ENCODE measurements at regions not wholly inside any gene's neighbourhood (a gene's known extent, or its start where the extent isn't known, plus 50 kb on each side); places are given as distances from the start of the nearest gene placed in this dataset.

DNA sequence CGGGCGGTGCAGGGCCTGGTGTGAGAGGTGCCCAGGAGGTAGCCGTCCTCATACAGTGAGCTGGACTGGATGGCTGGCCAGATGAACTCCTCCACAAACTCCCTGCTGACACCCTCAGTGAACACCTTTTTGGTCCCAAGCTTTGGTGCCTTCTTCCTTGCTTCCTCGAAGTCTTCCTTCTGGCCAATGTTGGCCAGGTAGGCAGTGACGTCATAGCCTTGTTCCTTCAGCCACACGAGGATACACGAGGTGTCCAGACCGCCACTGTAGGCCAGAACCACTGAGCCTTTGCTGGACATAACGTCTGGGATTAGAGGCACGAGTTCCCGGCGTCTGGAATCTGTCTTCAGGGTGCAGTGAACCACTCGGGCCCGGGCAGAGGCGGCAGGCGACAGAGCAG lies 206.8 kb upstream of the SP4 start:
- H3K4me1 ChIP-seq (ENCODE audit: control insufficient read depth, extremely low read depth, insufficient read depth, low read length): no peaks in the 10 kb centered on the region
- no peaks in the 10 kb centered on the region for H3K27me3 ChIP-seq (ENCODE audit: control insufficient read depth in 2 of 2, insufficient read depth in 2 of 2, low read length in 2 of 2)
- POLR2A ChIA-PET: no interaction called here
- no peaks in the 10 kb centered on the region for H3K79me2 ChIP-seq (ENCODE audit: control insufficient read depth, insufficient read depth, low read length)
- H4K20me1 ChIP-seq (replicated peaks; ENCODE audit: control insufficient read depth, extremely low read depth, insufficient read depth, low read length): no peaks in the 10 kb centered on the region
- TF ChIP-seq, protein P1, sequence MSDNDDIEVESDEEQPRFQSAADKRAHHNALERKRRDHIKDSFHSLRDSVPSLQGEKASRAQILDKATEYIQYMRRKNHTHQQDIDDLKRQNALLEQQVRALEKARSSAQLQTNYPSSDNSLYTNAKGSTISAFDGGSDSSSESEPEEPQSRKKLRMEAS (IDR thresholded peaks at IDR 0.05; ENCODE audit: insufficient read depth, insufficient read length): no peak
- TF ChIP-seq MYC (IDR thresholded peaks at IDR 0.05; ENCODE audit: low read depth, low read length): no peak
- no peak for TF ChIP-seq GATA2 (IDR thresholded peaks at IDR 0.05; ENCODE audit: insufficient read depth, insufficient read length, low read depth, low read length)
- TF ChIP-seq POLR2AphosphoS5 (IDR thresholded peaks at IDR 0.05; ENCODE audit: insufficient read depth, low read depth, low read length): no peak
- TF ChIP-seq JUN (IDR thresholded peaks at IDR 0.05; ENCODE audit: borderline replicate concordance, insufficient read depth, insufficient read length, low read depth): no peak
- no peaks in the 10 kb centered on the region for H3K9me3 ChIP-seq (replicated peaks; ENCODE audit: control insufficient read depth, insufficient read depth, low read length)
- H3K36me3 ChIP-seq (ENCODE audit: control insufficient read depth in 2 of 2, extremely low read depth in 1 of 2, insufficient read depth in 2 of 2, low read length in 2 of 2): no peaks in the 10 kb centered on the region
- dilution Hi-C loops (cut with MboI; ENCODE audit: extremely low pct_ligation_motif_present, low sequenced_read_pairs) (no loop called here), intact Hi-C loops (cut with micrococcal nuclease) (no loop called here)
- no TSS peak for BruUV-seq (replicated peaks)
- DNase-seq (ENCODE audit: low read depth, low spot score): no peak
- H3K4me3 ChIP-seq (replicated peaks in 1 of 3; ENCODE audit: insufficient read depth in 1 of 3, low read depth in 1 of 3, low read length in 3 of 3): no peak overlapping the region
- H3K4me2 ChIP-seq (ENCODE audit: insufficient read depth, low read length): no peak overlapping the region
- H2AFZ ChIP-seq (ENCODE audit: low read depth, low read length): no peak overlapping the region
- FAIRE-seq: no peak
- CTCF ChIA-PET: no interaction called here
- no peaks in the 10 kb centered on the region for H3K9me1 ChIP-seq (replicated peaks; ENCODE audit: control insufficient read depth, extremely low read depth, insufficient read depth, low read length)
- H3K9ac ChIP-seq (replicated peaks; ENCODE audit: extremely low read depth, insufficient read depth, low read length): no peak overlapping the region
- no peak overlapping the region for H3K27ac ChIP-seq (ENCODE audit: insufficient read depth, low read depth, low read length)

DNA sequence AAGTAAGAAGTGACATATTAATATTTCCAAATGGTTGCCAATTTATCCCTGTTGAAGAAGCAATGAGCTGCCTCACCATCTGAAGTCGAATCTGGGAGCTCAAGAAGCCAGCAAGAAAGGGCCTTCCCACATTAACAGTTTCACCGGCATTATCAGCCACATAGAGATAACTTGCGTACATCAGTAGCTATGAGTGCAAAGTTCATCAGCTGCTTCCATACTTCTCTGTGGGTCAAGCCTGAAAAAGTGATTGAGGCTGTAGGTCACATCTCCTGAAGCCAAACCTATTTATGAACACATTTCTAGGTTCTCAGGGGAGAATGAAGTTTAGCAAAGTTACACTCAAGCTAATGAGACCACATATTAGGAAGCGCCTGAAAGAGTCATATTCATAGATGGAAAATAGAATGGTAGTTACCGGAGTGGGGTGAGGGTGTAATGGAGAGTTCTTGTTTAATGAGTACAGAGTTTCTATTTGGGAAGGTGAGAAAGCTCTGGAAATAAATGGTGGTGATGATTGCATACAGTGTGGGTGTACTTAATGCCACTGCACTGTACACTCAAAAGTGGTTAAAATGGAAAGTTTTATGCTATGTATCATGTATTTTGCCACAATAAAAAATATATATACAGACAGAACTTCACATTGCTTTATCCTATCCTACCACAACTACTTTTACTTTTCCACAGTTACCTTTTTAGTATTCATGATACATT lies 189.3 kb upstream of the SP4 start:
- dilution Hi-C loops (cut with MboI; ENCODE audit: extremely low pct_ligation_motif_present, low sequenced_read_pairs): no loop called here
- Histone ChIP-seq H3K4me1 (ENCODE audit: control insufficient read depth, extremely low read depth, insufficient read depth, low read length) (no peaks in the 10 kb centered on the region), H3K27ac (ENCODE audit: insufficient read depth, low read depth, low read length) (no peak overlapping the region), H3K36me3 (ENCODE audit: control insufficient read depth in 2 of 2, extremely low read depth in 1 of 2, insufficient read depth in 2 of 2, low read length in 2 of 2) (no peaks in the 10 kb centered on the region), H3K4me3 (replicated peaks in 1 of 3; ENCODE audit: insufficient read depth in 1 of 3, low read depth in 1 of 3, low read length in 3 of 3) (no peak overlapping the region), H3K4me2 (ENCODE audit: insufficient read depth, low read length) (no peak overlapping the region), H3K9me1 (replicated peaks; ENCODE audit: control insufficient read depth, extremely low read depth, insufficient read depth, low read length) (no peaks in the 10 kb centered on the region), H4K20me1 (replicated peaks; ENCODE audit: control insufficient read depth, extremely low read depth, insufficient read depth, low read length) (no peaks in the 10 kb centered on the region), H3K27me3 (ENCODE audit: control insufficient read depth in 2 of 2, insufficient read depth in 2 of 2, low read length in 2 of 2) (peaks cover 4 to 10% of the 10 kb centered on the region in 2 experiments), H2AFZ (ENCODE audit: low read depth, low read length) (no peak overlapping the region), H3K79me2 (ENCODE audit: control insufficient read depth, insufficient read depth, low read length) (no peaks in the 10 kb centered on the region), H3K9ac (replicated peaks; ENCODE audit: extremely low read depth, insufficient read depth, low read length) (no peak overlapping the region), H3K9me3 (replicated peaks; ENCODE audit: control insufficient read depth, insufficient read depth, low read length) (no peaks in the 10 kb centered on the region)
- ChIA-PET POLR2A (no interaction called here), CTCF (interaction anchor here (1.3 to 2.1 kb wide), 3 partner anchors 10 to 15 kb away, joined by 3 to 5 read pairs (median 3); no protein-coding TSS in a partner anchor)
- no TSS peak for BruUV-seq (replicated peaks)
- intact Hi-C loops (cut with micrococcal nuclease): no loop called here
- FAIRE-seq (no peak), DNase-seq (ENCODE audit: low read depth, low spot score) (no peak)
- TF ChIP-seq JUN (IDR thresholded peaks at IDR 0.05; ENCODE audit: borderline replicate concordance, insufficient read depth, insufficient read length, low read depth): no peak
- no peak for TF ChIP-seq EZH2 (IDR thresholded peaks at IDR 0.05; ENCODE audit: borderline replicate concordance, low read depth, low read length, severe bottlenecking)
- TF ChIP-seq MYC (IDR thresholded peaks at IDR 0.05; ENCODE audit: low read depth, low read length): no peak
- TF ChIP-seq GATA2 (IDR thresholded peaks at IDR 0.05; ENCODE audit: insufficient read depth, insufficient read length, low read depth, low read length): no peak
- no peak for TF ChIP-seq CTCF (IDR thresholded peaks at IDR 0.05; ENCODE audit: extremely low read depth in 1 of 2, insufficient read depth in 1 of 2, low read depth in 1 of 2, low read length in 2 of 2)
- no peak for TF ChIP-seq POLR2AphosphoS5 (IDR thresholded peaks at IDR 0.05; ENCODE audit: insufficient read depth, low read depth, low read length)
- TF ChIP-seq FOS (IDR thresholded peaks at IDR 0.05; ENCODE audit: borderline replicate concordance, insufficient read depth, low read length): no peak
- no peak for TF ChIP-seq POLR2A (IDR thresholded peaks at IDR 0.05; ENCODE audit: low read depth, low read length)
- TF ChIP-seq, protein P1 (IDR thresholded peaks at IDR 0.05; ENCODE audit: insufficient read depth, insufficient read length): no peak

All from endothelial cell of umbilical vein (primary cell).